HepG2 (cell line): ENCODE measurements at regions not wholly inside any gene's neighbourhood (a gene's known extent, or its start where the extent isn't known, plus 50 kb on each side); places are given as distances from the start of the nearest gene placed in this dataset.

Experiments
- ATF2 ChIP-seq: sonication (generic); formaldehyde crosslinking; IDR thresholded peaks from 2 replicates; pipeline ENCODE4 v1.4.0; 2020; ENCODE audit warnings: missing genetic modification reagents
- CBX5 ChIP-seq: sonication (generic); formaldehyde crosslinking; IDR thresholded peaks from 2 replicates; pipeline ENCODE4 v1.4.0; 2020; ENCODE audit warnings: missing genetic modification reagents, borderline replicate concordance
- HDAC2 ChIP-seq: sonication (generic); formaldehyde crosslinking; IDR thresholded peaks from 2 replicates; pipeline ENCODE4 v1.4.0; 2020; ENCODE audit warnings: missing genetic modification reagents
- MAFF ChIP-seq: IDR thresholded peaks from 2 replicates; pipeline ENCODE4 v1.6.1; 2011; ENCODE audit warnings: low read depth, low read length, improper control_type of control experiment
- RXRB ChIP-seq: IDR thresholded peaks from 2 replicates; pipeline ENCODE4 v1.6.1; 2016; ENCODE audit warnings: borderline replicate concordance, missing genetic modification reagents, missing compliant biosample characterization
- ZBTB1 ChIP-seq: sonication (generic); formaldehyde crosslinking; IDR thresholded peaks from 2 replicates; pipeline ENCODE4 v1.4.0; 2020; ENCODE audit warnings: missing genetic modification reagents, borderline replicate concordance
- ZFP90 ChIP-seq: sonication (generic); formaldehyde crosslinking; IDR thresholded peaks from 2 replicates; pipeline ENCODE4 v1.8.0; 2022; ENCODE audit warnings: missing genetic modification reagents, mild to moderate bottlenecking, inconsistent platforms, borderline replicate concordance
- ZNF512 ChIP-seq: sonication (generic); formaldehyde crosslinking; IDR thresholded peaks from 2 replicates; pipeline ENCODE4 v1.4.0; 2020; ENCODE audit warnings: mild to moderate bottlenecking, missing genetic modification reagents
- ZNF609 ChIP-seq: sonication (generic); formaldehyde crosslinking; IDR thresholded peaks from 2 replicates; pipeline ENCODE4 v1.4.0; 2020; ENCODE audit warnings: mild to moderate bottlenecking, missing genetic modification reagents, borderline replicate concordance

GRCh38 chr16:63467513-63467912, 1431.3 kb upstream of the CDH8 start (continued):
- TF ChIP-seq HDAC2 (CRISPR knock-in tag) (no peak), ATF2 (CRISPR knock-in tag) (no peak), ZFP90 (CRISPR knock-in tag) (no peak), CBX5 (CRISPR knock-in tag) (no peak), ZBTB1 (CRISPR knock-in tag) (no peak), RXRB (no peak), ZNF609 (no peak), ZNF512 (CRISPR knock-in tag) (no peak), MAFF (no peak)
